ENCODE measurements at regions not wholly inside any gene's neighbourhood (a gene's known extent, or its start where the extent isn't known, plus 50 kb on each side); places are given as distances from the start of the nearest gene placed in this dataset.

GRCh38 chr10:28463676-28464395, 69.1 kb upstream of the WAC start:
- CTCF ChIA-PET (ENCODE audit: low intra/inter-chr PET ratio), result no interaction called here
- H3K4me3 ChIP-seq, result no peak overlapping the region
- no peak overlapping the region for H3K27ac ChIP-seq (ENCODE audit: extremely low read depth, low read depth, low read length)
- no peak overlapping the region for H3K4me2 ChIP-seq (ENCODE audit: insufficient read depth, low read length)
- no peaks in the 10 kb centered on the region for H3K36me3 ChIP-seq (ENCODE audit: control insufficient read depth, insufficient read depth, low read length)
- ATAC-seq, result no peak
- FAIRE-seq, result no peak
- H2AFZ ChIP-seq (ENCODE audit: low read depth, low read length), result no peak overlapping the region
- DNase-seq (ENCODE audit: extremely low read depth in 1 of 4, low spot score in 3 of 4), result no peak
- no peaks in the 10 kb centered on the region for H3K79me2 ChIP-seq (ENCODE audit: control insufficient read depth, insufficient read depth, low read length)
- POLR2A ChIA-PET, result no interaction called here
- BruUV-seq (replicated peaks), result no TSS peak
- H3K9ac ChIP-seq (ENCODE audit: insufficient read depth in 1 of 2, low read depth in 2 of 2, low read length in 2 of 2), result no peak overlapping the region
- 1% methylated on average over 9 of the region's 9 CpGs for WGBS (ENCODE audit: insufficient coverage, low coverage, missing lambda C conversion rate)
- peaks cover 8 to 10% of the 10 kb centered on the region in 2 experiments for H3K27me3 ChIP-seq (ENCODE audit: control insufficient read depth in 2 of 2, insufficient read depth in 2 of 2, low read length in 2 of 2)
- H3K9me1 ChIP-seq (ENCODE audit: control insufficient read depth, insufficient read depth, low read length), result no peaks in the 10 kb centered on the region
- no peaks in the 10 kb centered on the region for H3K4me1 ChIP-seq (replicated peaks in 1 of 2; ENCODE audit: control insufficient read depth in 2 of 2, insufficient read depth in 2 of 2, low read length in 2 of 2)
- no peaks in the 10 kb centered on the region for H4K20me1 ChIP-seq (replicated peaks; ENCODE audit: control insufficient read depth, insufficient read depth, low read length)
- in situ Hi-C loops (cut with MboI), result no loop called here
- intact Hi-C loops (cut with micrococcal nuclease), result no loop called here
- no peaks in the 10 kb centered on the region for H3K9me3 ChIP-seq (replicated peaks; ENCODE audit: control insufficient read depth, insufficient read depth, low read depth, low read length)
- TF ChIP-seq PBX2 (CRISPR knock-in tag; IDR thresholded peaks at IDR 0.05; ENCODE audit: low read depth) (no peak), PBX2 (tag; conservative IDR thresholded peaks at IDR 0.05; ENCODE audit: low read depth) (no peak), SIN3A (IDR thresholded peaks at IDR 0.05; ENCODE audit: borderline replicate concordance in 2 of 2, control insufficient read depth in 1 of 2, low read depth in 2 of 2, low read length in 2 of 2) (no peak), PHF20 (IDR thresholded peaks at IDR 0.05; ENCODE audit: partially characterized antibody) (no peak), RHOXF2B (CRISPR knock-in tag; conservative IDR thresholded peaks at IDR 0.05) (no peak), RB1 (IDR thresholded peaks at IDR 0.05; ENCODE audit: low read depth) (no peak), MECOM (CRISPR knock-in tag; IDR thresholded peaks at IDR 0.05) (no peak), ZNF140 (CRISPR knock-in tag; IDR thresholded peaks at IDR 0.05) (no peak), HBP1 (CRISPR knock-in tag; IDR thresholded peaks at IDR 0.05) (no peak)
